Endodermal cell (in vitro differentiated cells): ENCODE measurements at regions not wholly inside any gene's neighbourhood (a gene's known extent, or its start where the extent isn't known, plus 50 kb on each side); places are given as distances from the start of the nearest gene placed in this dataset.
"Not testable (repeated sequence)": the region's sequence is repeated elsewhere in the genome, so short reads cannot be mapped to it uniquely, and the experiment has no call there.

Experiments used
- DNase-seq: peaks from one replicate; pipeline ENCODE4 v3.0.0-alpha.2; 2017
- H3K27ac ChIP-seq: 2 replicates; pipeline ENCODE4 v1.5.1; 2013; ENCODE audit warnings: mild to moderate bottlenecking, low read depth, low read length, moderate library complexity
- H3K27me3 ChIP-seq: 2 replicates; pipeline ENCODE4 v1.6.1; 2013; ENCODE audit warnings: mild to moderate bottlenecking, low read length, moderate library complexity; ENCODE audit not compliant: insufficient read depth, control insufficient read depth, poor library complexity, severe bottlenecking
- H3K36me3 ChIP-seq: 2 replicates; pipeline ENCODE4 v1.7.0; 2013; ENCODE audit warnings: mild to moderate bottlenecking, low read length, moderate library complexity; ENCODE audit not compliant: control insufficient read depth, insufficient read depth
- H3K4me1 ChIP-seq: one replicate; pipeline ENCODE4 v1.7.0; 2013; ENCODE audit warnings: low read length; ENCODE audit not compliant: control insufficient read depth, insufficient read depth
- H3K4me3 ChIP-seq: 2 replicates; pipeline ENCODE4 v1.5.1; 2013; ENCODE audit warnings: mild to moderate bottlenecking, low read length, moderate library complexity
- H3K9ac ChIP-seq: 2 replicates; pipeline ENCODE4 v1.6.1; 2013; ENCODE audit warnings: mild to moderate bottlenecking, low read length, moderate library complexity; ENCODE audit not compliant: poor library complexity, severe bottlenecking; ENCODE audit errors: extremely low read depth
- H3K9me3 ChIP-seq: 2 replicates; pipeline ENCODE4 v1.6.1; 2013; ENCODE audit warnings: mild to moderate bottlenecking, low read length, moderate library complexity; ENCODE audit not compliant: control insufficient read depth
- H3K27ac Mint-ChIP-seq: 2 replicates; pipeline ENCODE4 v1.8.0; 2020; ENCODE audit warnings: mixed read lengths
- H3K27me3 Mint-ChIP-seq: 2 replicates; pipeline ENCODE4 v1.8.0; 2021; ENCODE audit warnings: mild to moderate bottlenecking, mixed read lengths; ENCODE audit not compliant: insufficient read depth
- H3K36me3 Mint-ChIP-seq: 2 replicates; pipeline ENCODE4 v1.8.0; 2020; ENCODE audit warnings: low read depth, mixed read lengths
- H3K4me1 Mint-ChIP-seq: 2 replicates; pipeline ENCODE4 v1.8.0; 2020; ENCODE audit warnings: mixed read lengths
- H3K4me3 Mint-ChIP-seq: 2 replicates; pipeline ENCODE4 v1.8.0; 2020; ENCODE audit warnings: mild to moderate bottlenecking, moderate library complexity, mixed read lengths
- H3K9me3 Mint-ChIP-seq: 2 replicates; pipeline ENCODE4 v1.8.0; 2020; ENCODE audit warnings: mild to moderate bottlenecking, mixed read lengths
- WGBS, 2 experiments: methylation state at CpG; one replicate each; pipeline versions ENCODE4 v1.1.5 to v1.1.7; 2013; ENCODE audit warnings: missing lambda C conversion rate in 2 of 2, mixed read lengths in 1 of 2; ENCODE audit not compliant: insufficient coverage in 1 of 2, insufficient read length in 1 of 2; 5-methylcytosine and 5-hydroxymethylcytosine counted together
- TF ChIP-seq, protein P1 (sequence below): fragments of 200-600 bp; sonication (generic); conservative IDR thresholded peaks from 2 replicates; pipeline ENCODE4 v1.5.0; 2021; ENCODE audit warnings: antibody characterized with exemption, mild to moderate bottlenecking

DNA sequence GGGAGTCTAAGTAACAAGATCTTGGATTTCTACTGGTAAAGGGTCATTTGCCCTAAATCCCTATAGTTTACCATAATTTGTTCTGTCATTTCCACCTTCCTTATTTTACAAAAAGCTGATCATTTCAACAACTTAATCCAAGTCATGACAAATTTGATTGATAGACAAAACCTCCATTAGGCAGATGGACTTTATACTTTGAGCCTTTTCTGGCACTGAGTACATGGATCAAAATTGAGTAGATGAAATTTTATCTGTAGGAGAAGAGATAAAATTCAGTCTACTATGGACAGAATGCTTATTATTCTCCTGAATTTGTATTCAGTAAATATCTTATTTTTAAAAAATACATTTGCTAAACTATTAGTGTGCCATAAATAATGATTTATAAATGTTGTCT, 62.6 kb upstream of the NRIP1 start:
- H3K9me3 Mint-ChIP-seq = peaks cover 5% of the 10 kb centered on the region
- Histone ChIP-seq H3K36me3 (no peaks in the 10 kb centered on the region), H3K9ac (no peak overlapping the region), H3K9me3 (peaks cover 5% of the 10 kb centered on the region), H3K4me3 (no peak overlapping the region), H3K27ac (no peak overlapping the region), H3K27me3 (no peaks in the 10 kb centered on the region), H3K4me1 (peaks cover 2% of the 10 kb centered on the region)
- no peak overlapping the region for H3K4me3 Mint-ChIP-seq
- peaks cover 6% of the 10 kb centered on the region for H3K27me3 Mint-ChIP-seq
- TF ChIP-seq, protein P1, sequence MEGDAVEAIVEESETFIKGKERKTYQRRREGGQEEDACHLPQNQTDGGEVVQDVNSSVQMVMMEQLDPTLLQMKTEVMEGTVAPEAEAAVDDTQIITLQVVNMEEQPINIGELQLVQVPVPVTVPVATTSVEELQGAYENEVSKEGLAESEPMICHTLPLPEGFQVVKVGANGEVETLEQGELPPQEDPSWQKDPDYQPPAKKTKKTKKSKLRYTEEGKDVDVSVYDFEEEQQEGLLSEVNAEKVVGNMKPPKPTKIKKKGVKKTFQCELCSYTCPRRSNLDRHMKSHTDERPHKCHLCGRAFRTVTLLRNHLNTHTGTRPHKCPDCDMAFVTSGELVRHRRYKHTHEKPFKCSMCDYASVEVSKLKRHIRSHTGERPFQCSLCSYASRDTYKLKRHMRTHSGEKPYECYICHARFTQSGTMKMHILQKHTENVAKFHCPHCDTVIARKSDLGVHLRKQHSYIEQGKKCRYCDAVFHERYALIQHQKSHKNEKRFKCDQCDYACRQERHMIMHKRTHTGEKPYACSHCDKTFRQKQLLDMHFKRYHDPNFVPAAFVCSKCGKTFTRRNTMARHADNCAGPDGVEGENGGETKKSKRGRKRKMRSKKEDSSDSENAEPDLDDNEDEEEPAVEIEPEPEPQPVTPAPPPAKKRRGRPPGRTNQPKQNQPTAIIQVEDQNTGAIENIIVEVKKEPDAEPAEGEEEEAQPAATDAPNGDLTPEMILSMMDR = no peak
- H3K4me1 Mint-ChIP-seq = peaks cover 23% of the 10 kb centered on the region
- H3K36me3 Mint-ChIP-seq = no peaks in the 10 kb centered on the region
- H3K27ac Mint-ChIP-seq = no peak overlapping the region
- DNase-seq = no peak

DNA sequence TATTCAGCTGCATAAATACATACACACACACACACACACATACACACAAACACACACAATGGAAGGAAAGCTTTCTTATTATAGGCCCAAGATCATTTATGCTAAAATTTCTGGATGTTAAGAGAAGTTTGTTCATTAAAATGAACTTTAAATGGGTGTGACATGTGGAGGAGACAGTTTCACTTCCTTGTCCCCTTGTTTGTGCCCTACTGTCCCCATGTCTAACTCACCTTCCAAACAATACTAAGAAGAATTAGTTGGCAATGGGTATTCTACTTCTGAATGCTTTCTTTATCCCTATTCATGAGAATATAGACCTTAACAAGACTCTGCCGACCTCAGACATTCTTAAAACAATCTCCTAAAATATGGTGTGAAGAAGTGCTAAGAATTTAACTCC, 63.5 kb upstream of the NRIP1 start:
- H3K27me3 ChIP-seq = no peaks in the 10 kb centered on the region
- Mint-ChIP-seq H3K27ac (no peak overlapping the region), H3K9me3 (peaks cover 13% of the 10 kb centered on the region), H3K4me3 (no peak overlapping the region), H3K36me3 (no peaks in the 10 kb centered on the region), H3K27me3 (peaks cover 7% of the 10 kb centered on the region), H3K4me1 (peaks cover 21% of the 10 kb centered on the region)
- H3K4me3 ChIP-seq = no peak overlapping the region
- DNase-seq = no peak
- peaks cover 9% of the 10 kb centered on the region for H3K9me3 ChIP-seq
- H3K36me3 ChIP-seq = no peaks in the 10 kb centered on the region
- TF ChIP-seq, protein P1 = no peak
- H3K9ac ChIP-seq = no peak overlapping the region
- no peaks in the 10 kb centered on the region for H3K4me1 ChIP-seq
- no CpG with 5 or more reads among the region's 1 CpG for WGBS, 2 experiments
- H3K27ac ChIP-seq = no peak overlapping the region

DNA sequence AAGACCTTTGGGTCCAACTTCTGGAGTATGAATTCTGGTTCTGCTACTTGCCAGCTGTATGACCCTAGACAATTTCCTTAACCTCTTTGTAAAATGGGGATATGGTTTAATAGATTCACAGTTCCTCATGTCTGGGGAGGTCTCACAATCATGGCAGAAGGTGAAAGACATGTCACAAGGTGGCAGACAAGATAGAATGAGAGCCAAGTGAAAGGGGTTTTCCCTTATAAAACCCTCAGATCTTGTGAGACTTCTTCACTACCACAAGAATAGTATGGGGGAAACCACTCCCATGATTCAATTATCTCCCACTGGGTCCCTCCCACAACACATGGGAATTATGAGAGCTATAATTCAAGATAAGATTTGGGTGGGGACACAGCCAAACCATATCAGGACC, 63.9 kb upstream of the NRIP1 start:
- not testable (repeated sequence) for H3K27me3 ChIP-seq, H3K4me3 Mint-ChIP-seq, H3K9me3 ChIP-seq, DNase-seq, H3K9ac ChIP-seq, H3K4me3 ChIP-seq, H3K27ac ChIP-seq, H3K27me3 Mint-ChIP-seq, H3K36me3 ChIP-seq, H3K4me1 ChIP-seq, H3K27ac Mint-ChIP-seq, H3K36me3 Mint-ChIP-seq
- Mint-ChIP-seq H3K4me1 (peaks cover 21% of the 10 kb centered on the region), H3K9me3 (peaks cover 14% of the 10 kb centered on the region)

DNA sequence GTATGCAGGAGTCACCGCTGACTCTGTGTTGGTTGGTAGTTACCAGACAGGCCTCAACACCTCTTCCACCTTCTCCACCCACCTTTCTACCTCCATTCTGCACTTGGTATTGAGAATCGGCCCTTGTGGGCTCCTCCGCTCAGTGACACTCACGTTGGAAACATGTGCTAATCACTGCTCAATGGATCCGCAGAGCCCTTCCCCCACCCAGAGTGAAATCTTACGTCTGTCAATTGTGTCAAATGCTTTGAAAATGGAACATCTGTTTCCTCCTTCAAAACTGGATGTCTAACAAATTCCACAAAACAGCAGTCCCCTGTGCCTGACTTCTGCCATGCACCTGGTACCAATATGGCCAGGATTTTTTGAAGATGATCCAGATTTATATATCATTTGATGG, 65.5 kb upstream of the NRIP1 start:
- H3K4me1 Mint-ChIP-seq = peaks cover 10% of the 10 kb centered on the region
- H3K4me3 ChIP-seq = no peak overlapping the region
- H3K27ac ChIP-seq = no peak overlapping the region
- H3K36me3 Mint-ChIP-seq = no peaks in the 10 kb centered on the region
- H3K36me3 ChIP-seq = no peaks in the 10 kb centered on the region
- H3K27ac Mint-ChIP-seq = no peak overlapping the region
- no peaks in the 10 kb centered on the region for H3K4me1 ChIP-seq
- no peaks in the 10 kb centered on the region for H3K27me3 ChIP-seq
- peaks cover 7% of the 10 kb centered on the region for H3K27me3 Mint-ChIP-seq
- no peak overlapping the region for H3K4me3 Mint-ChIP-seq
- WGBS, 2 experiments = 78 to 86% methylated on average over 5 to 6 of the region's 6 CpGs
- H3K9me3 ChIP-seq = peaks cover 9% of the 10 kb centered on the region
- DNase-seq = no peak
- peaks cover 14% of the 10 kb centered on the region for H3K9me3 Mint-ChIP-seq
- no peak overlapping the region for H3K9ac ChIP-seq
- TF ChIP-seq, protein P1 = no peak
